ENCODE measurements at regions not wholly inside any gene's neighbourhood (a gene's known extent, or its start where the extent isn't known, plus 50 kb on each side); places are given as distances from the start of the nearest gene placed in this dataset.

DNA sequence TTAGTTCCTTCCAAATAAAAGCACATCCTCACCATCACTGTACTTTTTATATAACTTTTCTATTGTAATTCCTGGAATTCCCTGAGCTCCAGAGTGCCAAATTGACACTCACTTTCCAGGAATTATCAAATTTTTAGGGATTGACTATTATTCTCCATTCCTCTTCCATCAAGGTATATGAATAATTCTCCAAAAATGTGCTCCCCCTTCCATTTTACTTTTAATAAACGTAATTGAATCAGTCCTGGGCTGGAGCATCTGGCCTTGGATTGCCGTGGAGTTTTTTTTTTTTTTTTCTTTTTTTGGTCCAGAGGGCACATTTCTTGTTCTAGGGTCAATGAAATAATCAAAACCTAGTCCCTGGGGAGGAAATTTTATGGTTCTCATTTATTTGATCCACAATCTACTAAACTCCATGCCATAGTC, 304.3 kb downstream of the CDCA7 start:
- TF ChIP-seq, protein P1, sequence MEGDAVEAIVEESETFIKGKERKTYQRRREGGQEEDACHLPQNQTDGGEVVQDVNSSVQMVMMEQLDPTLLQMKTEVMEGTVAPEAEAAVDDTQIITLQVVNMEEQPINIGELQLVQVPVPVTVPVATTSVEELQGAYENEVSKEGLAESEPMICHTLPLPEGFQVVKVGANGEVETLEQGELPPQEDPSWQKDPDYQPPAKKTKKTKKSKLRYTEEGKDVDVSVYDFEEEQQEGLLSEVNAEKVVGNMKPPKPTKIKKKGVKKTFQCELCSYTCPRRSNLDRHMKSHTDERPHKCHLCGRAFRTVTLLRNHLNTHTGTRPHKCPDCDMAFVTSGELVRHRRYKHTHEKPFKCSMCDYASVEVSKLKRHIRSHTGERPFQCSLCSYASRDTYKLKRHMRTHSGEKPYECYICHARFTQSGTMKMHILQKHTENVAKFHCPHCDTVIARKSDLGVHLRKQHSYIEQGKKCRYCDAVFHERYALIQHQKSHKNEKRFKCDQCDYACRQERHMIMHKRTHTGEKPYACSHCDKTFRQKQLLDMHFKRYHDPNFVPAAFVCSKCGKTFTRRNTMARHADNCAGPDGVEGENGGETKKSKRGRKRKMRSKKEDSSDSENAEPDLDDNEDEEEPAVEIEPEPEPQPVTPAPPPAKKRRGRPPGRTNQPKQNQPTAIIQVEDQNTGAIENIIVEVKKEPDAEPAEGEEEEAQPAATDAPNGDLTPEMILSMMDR (IDR thresholded peaks at IDR 0.05; ENCODE audit: low read length) = no peak
- TF ChIP-seq EZH2 (optimal IDR thresholded peaks at IDR 0.05; ENCODE audit: low read depth, low read length) = no peak
